ENCODE measurements at regions not wholly inside any gene's neighbourhood (a gene's known extent, or its start where the extent isn't known, plus 50 kb on each side); places are given as distances from the start of the nearest gene placed in this dataset.

DNA sequence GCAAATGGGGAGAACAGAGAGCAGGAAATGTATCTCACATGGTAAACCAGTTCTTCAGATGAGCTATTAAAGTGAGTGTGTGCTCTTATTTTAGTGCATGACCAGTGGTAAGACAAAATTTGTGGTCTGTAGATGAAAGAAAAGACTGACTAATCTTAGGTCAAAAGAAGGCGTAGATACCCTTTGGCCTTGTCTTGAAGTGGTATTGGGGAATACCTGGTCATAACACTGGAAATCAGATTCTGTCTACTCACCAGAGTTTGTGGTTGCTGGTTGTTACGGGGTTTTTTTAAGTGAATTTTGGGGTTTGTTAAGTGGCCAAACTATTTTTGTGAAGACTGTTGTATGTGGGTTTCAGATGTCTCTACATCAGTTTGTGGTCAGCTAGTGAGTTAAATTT lies 173.5 kb downstream of the KDM5D start:
- peak in 1 of 14 experiments; percentile 27 for DNase-seq

DNA sequence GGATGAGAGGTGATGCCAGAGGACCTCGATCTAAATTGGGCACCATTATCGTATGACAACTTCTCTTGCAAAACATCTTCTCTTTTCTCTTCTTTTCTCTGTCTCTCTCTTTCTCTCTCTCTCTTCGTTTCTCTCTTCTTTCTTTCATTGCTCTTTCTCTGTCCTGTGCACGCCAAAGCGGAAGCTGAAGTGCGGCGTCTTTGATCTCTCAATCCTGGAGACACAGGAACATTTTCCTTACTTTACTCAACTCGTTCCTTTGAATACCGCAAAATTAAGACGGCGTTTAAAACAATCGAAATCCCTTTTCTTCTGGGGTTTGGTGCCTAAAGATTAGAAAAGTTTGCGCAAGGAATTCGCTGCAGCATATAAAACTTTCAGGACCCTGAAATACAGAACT lies 176.6 kb downstream of the KDM5D start:
- CTCF ChIA-PET: no interaction called here
- Mint-ChIP-seq H3K27ac (peak overlapping the region; percentile 99), H3K9me3 (no peaks in the 10 kb centered on the region), H3K27me3 (no peaks in the 10 kb centered on the region), H3K4me3 (peak overlapping the region; percentile 95), H3K4me1 (ENCODE audit: low read depth) (peaks cover 57% of the 10 kb centered on the region), H3K36me3 (ENCODE audit: low read depth) (peaks cover 33% of the 10 kb centered on the region)
- H3K4me1 ChIP-seq (ENCODE audit: insufficient read depth, low read length): peaks cover 12% of the 10 kb centered on the region
- peaks cover 3% of the 10 kb centered on the region for H3K36me3 ChIP-seq (ENCODE audit: insufficient read depth, low read length)
- H3K27me3 ChIP-seq (ENCODE audit: control insufficient read depth in 1 of 2, insufficient read depth in 2 of 2, low read length in 2 of 2): no peaks in the 10 kb centered on the region
- ATAC-seq (ENCODE audit: poor library complexity): no peak
- intact Hi-C loops (cut with DNase I, micrococcal nuclease): loop anchor here (1.0 to 5.0 kb wide), 4 partner anchors 66 to 177 kb away; partner anchors contain the start of gene KDM5D (in 1 of the 2)
- TF ChIP-seq, protein P1, sequence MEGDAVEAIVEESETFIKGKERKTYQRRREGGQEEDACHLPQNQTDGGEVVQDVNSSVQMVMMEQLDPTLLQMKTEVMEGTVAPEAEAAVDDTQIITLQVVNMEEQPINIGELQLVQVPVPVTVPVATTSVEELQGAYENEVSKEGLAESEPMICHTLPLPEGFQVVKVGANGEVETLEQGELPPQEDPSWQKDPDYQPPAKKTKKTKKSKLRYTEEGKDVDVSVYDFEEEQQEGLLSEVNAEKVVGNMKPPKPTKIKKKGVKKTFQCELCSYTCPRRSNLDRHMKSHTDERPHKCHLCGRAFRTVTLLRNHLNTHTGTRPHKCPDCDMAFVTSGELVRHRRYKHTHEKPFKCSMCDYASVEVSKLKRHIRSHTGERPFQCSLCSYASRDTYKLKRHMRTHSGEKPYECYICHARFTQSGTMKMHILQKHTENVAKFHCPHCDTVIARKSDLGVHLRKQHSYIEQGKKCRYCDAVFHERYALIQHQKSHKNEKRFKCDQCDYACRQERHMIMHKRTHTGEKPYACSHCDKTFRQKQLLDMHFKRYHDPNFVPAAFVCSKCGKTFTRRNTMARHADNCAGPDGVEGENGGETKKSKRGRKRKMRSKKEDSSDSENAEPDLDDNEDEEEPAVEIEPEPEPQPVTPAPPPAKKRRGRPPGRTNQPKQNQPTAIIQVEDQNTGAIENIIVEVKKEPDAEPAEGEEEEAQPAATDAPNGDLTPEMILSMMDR (IDR thresholded peaks at IDR 0.05): no peak
- no peak for DNase-seq
- peak overlapping the region; percentile 88 for H3K4me3 ChIP-seq (ENCODE audit: low read length)
- H3K9me3 ChIP-seq (ENCODE audit: control insufficient read depth in 1 of 2, insufficient read depth in 1 of 2, low read length in 2 of 2): no peaks in the 10 kb centered on the region
- POLR2A ChIA-PET: interaction anchor here (0.6 to 2.7 kb wide), 24 partner anchors 10 to 1455 kb away, joined by 3 to 63 read pairs (median 4); partner anchors contain the start of genes EIF1AY and KDM5D
- peak overlapping the region; percentile 35 to 98 for H3K27ac ChIP-seq (ENCODE audit: low read depth in 1 of 2, low read length in 2 of 2)

More for the DNA sequence above, 173.5 kb downstream of the KDM5D start:
- H3K4me1 Mint-ChIP-seq (ENCODE audit: low read depth): peaks cover 80% of the 10 kb centered on the region
- Histone ChIP-seq H3K4me3 (ENCODE audit: low read length) (no peak overlapping the region), H3K9me3 (ENCODE audit: control insufficient read depth in 1 of 2, insufficient read depth in 1 of 2, low read length in 2 of 2) (no peaks in the 10 kb centered on the region), H3K4me1 (ENCODE audit: insufficient read depth, low read length) (peaks cover 12% of the 10 kb centered on the region), H3K36me3 (ENCODE audit: insufficient read depth, low read length) (peaks cover 3% of the 10 kb centered on the region), H3K27ac (ENCODE audit: low read depth in 1 of 2, low read length in 2 of 2) (no peak overlapping the region), H3K27me3 (ENCODE audit: control insufficient read depth in 1 of 2, insufficient read depth in 2 of 2, low read length in 2 of 2) (no peaks in the 10 kb centered on the region)
- H3K9me3 Mint-ChIP-seq: no peaks in the 10 kb centered on the region
- intact Hi-C loops (cut with DNase I, micrococcal nuclease): loop anchor here in 1 of 2 experiments (10.0 kb wide), 3 partner anchors 64 to 1004 kb away; partner anchors contain the start of gene EIF1AY
- CTCF ChIA-PET: no interaction called here
- POLR2A ChIA-PET: interaction anchor here (0.7 to 2.1 kb wide), 2 partner anchors 173 to 309 kb away, joined by 3 to 8 read pairs; partner anchors contain the start of gene KDM5D
- H3K4me3 Mint-ChIP-seq: peak overlapping the region; percentile 71
- H3K36me3 Mint-ChIP-seq (ENCODE audit: low read depth): peaks cover 46% of the 10 kb centered on the region
- ATAC-seq (ENCODE audit: poor library complexity): no peak
- H3K27ac Mint-ChIP-seq: peak overlapping the region; percentile 65
- no peaks in the 10 kb centered on the region for H3K27me3 Mint-ChIP-seq
- TF ChIP-seq, protein P1 (IDR thresholded peaks at IDR 0.05): no peak

DNA sequence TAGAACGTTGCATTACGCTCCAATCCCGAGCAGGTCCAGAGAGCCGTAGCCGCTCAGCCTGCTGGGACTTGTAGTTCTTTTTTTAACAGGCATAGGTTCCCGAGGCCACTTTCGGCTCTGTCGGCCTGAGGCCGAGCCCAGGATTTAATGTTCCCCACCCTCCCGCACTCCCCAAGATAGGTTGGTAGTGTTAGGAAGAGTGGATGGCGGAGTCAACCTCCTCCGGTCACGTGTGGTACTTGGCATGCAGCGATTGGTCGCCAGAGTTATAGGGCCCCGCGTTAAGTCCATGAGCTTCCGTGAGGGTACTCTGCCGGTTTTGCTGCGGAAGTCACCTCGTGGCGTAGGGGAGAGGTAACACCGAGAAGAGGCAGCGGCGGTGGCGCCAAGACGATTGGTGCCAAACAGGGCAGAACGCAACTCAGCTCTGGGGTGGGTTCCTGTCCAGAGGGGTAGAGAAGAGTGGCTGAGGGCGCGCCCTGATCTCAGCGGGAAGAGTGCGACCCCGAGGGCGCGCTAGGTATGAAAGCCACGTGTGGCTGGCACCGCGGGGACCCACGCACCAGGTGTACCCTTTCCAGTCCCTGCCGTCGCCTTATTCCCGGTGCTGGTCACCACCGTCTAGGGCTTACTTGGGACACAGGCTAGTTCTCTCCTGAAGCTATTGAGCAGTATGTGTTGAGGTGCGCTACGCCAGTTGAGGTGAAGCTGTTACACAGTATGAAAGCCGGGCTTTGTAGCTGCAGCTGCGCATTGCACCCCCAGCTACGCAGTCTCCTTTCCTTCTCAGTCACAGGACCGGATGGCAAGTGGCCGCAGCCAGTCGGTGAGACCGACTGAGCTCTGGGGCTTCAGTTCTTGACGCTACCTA lies 177.2 kb downstream of the KDM5D start:
- peak; percentile 79 for ATAC-seq (ENCODE audit: poor library complexity)

More for the DNA sequence above, 177.2 kb downstream of the KDM5D start:
- Histone ChIP-seq H3K36me3 (ENCODE audit: insufficient read depth, low read length) (peaks cover 3% of the 10 kb centered on the region), H3K9me3 (ENCODE audit: control insufficient read depth in 1 of 2, insufficient read depth in 1 of 2, low read length in 2 of 2) (no peaks in the 10 kb centered on the region), H3K4me1 (ENCODE audit: insufficient read depth, low read length) (peaks cover 12% of the 10 kb centered on the region), H3K4me3 (ENCODE audit: low read length) (peak overlapping the region; percentile 88), H3K27ac (ENCODE audit: low read depth in 1 of 2, low read length in 2 of 2) (peak overlapping the region; percentile 78 to 98), H3K27me3 (ENCODE audit: control insufficient read depth in 1 of 2, insufficient read depth in 2 of 2, low read length in 2 of 2) (no peaks in the 10 kb centered on the region)
- Mint-ChIP-seq H3K4me3 (peak overlapping the region; percentile 95), H3K4me1 (ENCODE audit: low read depth) (peaks cover 51% of the 10 kb centered on the region), H3K27ac (peak overlapping the region; percentile 99), H3K27me3 (no peaks in the 10 kb centered on the region), H3K36me3 (ENCODE audit: low read depth) (peaks cover 33% of the 10 kb centered on the region), H3K9me3 (no peaks in the 10 kb centered on the region)
- POLR2A ChIA-PET: interaction anchor here (0.6 to 2.7 kb wide), 27 partner anchors 10 to 1455 kb away, joined by 3 to 63 read pairs (median 4); partner anchors contain the start of genes EIF1AY and KDM5D
- TF ChIP-seq, protein P1 (IDR thresholded peaks at IDR 0.05): no peak
- CTCF ChIA-PET: no interaction called here
- peak in 10 of 14 experiments; percentile 66 to 93 (median 75) for DNase-seq
- intact Hi-C loops (cut with DNase I, micrococcal nuclease): loop anchor here (1.0 to 5.0 kb wide), 4 partner anchors 65 to 178 kb away; partner anchors contain the start of gene KDM5D (in 1 of the 2)

Data from CD4-positive, alpha-beta T cell (primary cell).